ENCODE measurements at regions not wholly inside any gene's neighbourhood (a gene's known extent, or its start where the extent isn't known, plus 50 kb on each side); places are given as distances from the start of the nearest gene placed in this dataset.
A peak's percentile ranks its signal among the peaks of the same experiment; 100 is the strongest.

GRCh38 chr5:86101966-86102365 lies 515.8 kb upstream of the COX7C start:
- Histone ChIP-seq H3K4me3 (ENCODE audit: extremely low read depth in 1 of 4, insufficient read depth in 2 of 4, low read depth in 3 of 4, low read length in 4 of 4) (no peak overlapping the region), H3K14ac (ENCODE audit: insufficient read length) (no peak overlapping the region), H3K27me3 (replicated peaks in 1 of 4; ENCODE audit: control insufficient read depth in 3 of 4, extremely low read depth in 1 of 4, insufficient read depth in 3 of 4, low read length in 3 of 4) (no peaks in the 10 kb centered on the region), H3K36me3 (ENCODE audit: control insufficient read depth in 2 of 4, insufficient read depth in 4 of 4, low read length in 3 of 4) (no peaks in the 10 kb centered on the region), H2AFZ (ENCODE audit: low read length) (peak overlapping the region; percentile 53; the same call in 1 of the 2 replicates), H4K20me1 (replicated peaks in 1 of 2; ENCODE audit: control insufficient read depth in 1 of 2, insufficient read depth in 2 of 2, low read length in 2 of 2) (no peaks in the 10 kb centered on the region), H3K4me1 (replicated peaks in 1 of 4; ENCODE audit: control insufficient read depth in 3 of 4, insufficient read depth in 4 of 4, low read length in 3 of 4) (no peaks in the 10 kb centered on the region), H4K5ac (ENCODE audit: insufficient read length, low read depth, low read length) (no peak overlapping the region), H3K79me2 (ENCODE audit: control insufficient read depth in 1 of 2, insufficient read depth in 2 of 2, low read length in 2 of 2) (no peaks in the 10 kb centered on the region), H3K18ac (ENCODE audit: extremely low read depth, low read length) (no peak overlapping the region), H3K27ac (ENCODE audit: low read depth, low read length) (no peak overlapping the region), H4K8ac (ENCODE audit: extremely low read depth, insufficient read depth, low read length) (no peak overlapping the region), H2BK15ac (ENCODE audit: low read length) (no peak overlapping the region), H2BK5ac (ENCODE audit: low read depth, low read length) (no peak overlapping the region), H2BK120ac (replicated peaks; ENCODE audit: low read depth, low read length) (no peak overlapping the region), H3K9ac (replicated peaks in 1 of 4; ENCODE audit: extremely low read depth in 1 of 4, low read depth in 3 of 4, low read length in 3 of 4) (no peak overlapping the region), H3K56ac (replicated peaks; ENCODE audit: insufficient read length, low read depth, low read length) (no peak overlapping the region), H3K23ac (ENCODE audit: insufficient read length) (no peak overlapping the region), H3K79me1 (ENCODE audit: low read depth, low read length) (no peaks in the 10 kb centered on the region), H3K4ac (replicated peaks; ENCODE audit: insufficient read length, low read depth, low read length) (no peak overlapping the region), H4K91ac (replicated peaks; ENCODE audit: insufficient read length, low read length) (no peak overlapping the region), H2BK12ac (ENCODE audit: low read depth, low read length) (no peak overlapping the region), H3K4me2 (ENCODE audit: insufficient read depth in 1 of 2, low read depth in 2 of 2, low read length in 2 of 2) (no peak overlapping the region), H2BK20ac (ENCODE audit: low read length) (no peak overlapping the region), H2AK5ac (ENCODE audit: low read depth, low read length) (no peak overlapping the region), H3K9me3 (ENCODE audit: insufficient read depth in 2 of 2, low read depth in 1 of 2, low read length in 1 of 2) (no peaks in the 10 kb centered on the region), H3K23me2 (ENCODE audit: low read depth, low read length) (no peaks in the 10 kb centered on the region)
- DNase-seq (ENCODE audit: low read depth in 1 of 2, low spot score in 2 of 2) (no peak), FAIRE-seq (no peak)
- WGBS, 2 experiments (ENCODE audit: extremely low coverage in 1 of 2, insufficient coverage in 1 of 2, insufficient read length in 1 of 2, insufficient replicate concordance in 2 of 2, low coverage in 1 of 2, low lambda C conversion rate in 2 of 2, missing lambda C conversion rate in 1 of 2), result 94% methylated on average over 6 of the region's 6 CpGs; no CpG with 5 or more reads in 1 of the 2 experiments
- CTCF ChIA-PET (ENCODE audit: partially characterized antibody), result interaction anchor here (0.6 kb wide), 1 partner anchor 102 kb away, joined by 3 read pairs; no protein-coding TSS in a partner anchor
- POLR2A ChIA-PET (ENCODE audit: partially characterized antibody), result no interaction called here
- TF ChIP-seq RXRA (IDR thresholded peaks at IDR 0.05; ENCODE audit: insufficient read depth, low read depth, low read length) (no peak), SP4 (IDR thresholded peaks at IDR 0.05; ENCODE audit: low read length) (no peak), SAP30 (IDR thresholded peaks at IDR 0.05; ENCODE audit: insufficient read depth, insufficient replicate concordance, low read length) (no peak), RBBP5 (IDR thresholded peaks at IDR 0.05; ENCODE audit: borderline replicate concordance, low read depth, low read length) (no peak), MAX (IDR thresholded peaks at IDR 0.05) (no peak), CBX5 (IDR thresholded peaks at IDR 0.05; ENCODE audit: low read depth, low read length) (no peak), CBX8 (IDR thresholded peaks at IDR 0.05; ENCODE audit: borderline replicate concordance, low read depth, low read length) (no peak)

All from H1 (cell line).